ENCODE measurements at regions not wholly inside any gene's neighbourhood (a gene's known extent, or its start where the extent isn't known, plus 50 kb on each side); places are given as distances from the start of the nearest gene placed in this dataset.

DNA sequence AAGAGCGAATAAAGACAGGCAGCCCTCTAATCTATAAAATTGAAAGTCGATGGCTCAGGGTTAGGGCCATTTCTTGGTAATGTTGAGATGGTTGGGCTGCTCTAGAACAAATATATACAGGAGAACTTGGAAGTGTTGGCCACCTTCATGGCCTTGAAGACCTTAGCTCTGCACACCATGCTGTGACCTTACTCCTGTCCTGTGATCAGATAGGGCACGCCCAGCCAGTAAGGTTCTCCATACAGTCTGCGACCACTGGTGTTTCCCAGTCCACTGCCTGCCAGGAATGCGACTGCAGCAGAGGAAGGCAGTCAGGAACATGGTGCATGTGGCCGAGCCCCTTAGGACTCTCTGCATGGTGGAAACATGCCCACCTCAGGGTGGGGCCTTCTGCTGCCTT lies 73.2 kb upstream of the PSMA6 start:
- intact Hi-C loops (cut with micrococcal nuclease) = loop anchor here (5.0 kb wide), 2 partner anchors 77 to 193 kb away; no protein-coding TSS in a partner anchor
- DNase-seq = no peak

DNA sequence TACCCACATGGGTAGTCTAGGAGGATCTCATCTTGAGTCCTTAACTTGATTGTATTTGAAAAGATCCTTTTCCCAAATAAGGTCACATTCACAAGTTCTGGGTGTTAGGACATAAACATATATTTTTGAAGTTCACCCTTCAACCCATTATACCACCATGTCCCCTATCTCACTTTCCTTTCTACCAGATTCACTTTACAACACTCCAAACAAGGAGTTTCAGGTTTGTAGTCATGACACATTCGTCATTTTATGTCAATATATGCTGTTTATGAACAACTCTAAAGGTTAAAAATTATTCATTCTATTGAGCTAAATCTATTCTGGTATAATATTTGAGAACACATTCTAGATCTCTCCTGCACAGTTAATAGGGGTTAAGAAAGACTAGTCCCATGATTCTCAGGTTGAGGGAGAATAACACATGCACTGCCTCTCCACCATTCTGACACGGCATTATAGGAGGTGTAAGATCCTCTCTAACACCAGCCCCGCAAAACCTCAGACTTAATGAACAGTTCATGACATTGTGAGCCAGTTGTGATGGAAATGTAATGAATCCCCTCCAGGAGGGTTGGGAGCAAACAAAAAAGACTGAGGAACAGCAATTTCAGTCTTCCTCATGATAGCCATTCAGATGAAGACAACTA lies 72.0 kb upstream of the PSMA6 start:
- no peak for DNase-seq
- TF ChIP-seq, protein P1, sequence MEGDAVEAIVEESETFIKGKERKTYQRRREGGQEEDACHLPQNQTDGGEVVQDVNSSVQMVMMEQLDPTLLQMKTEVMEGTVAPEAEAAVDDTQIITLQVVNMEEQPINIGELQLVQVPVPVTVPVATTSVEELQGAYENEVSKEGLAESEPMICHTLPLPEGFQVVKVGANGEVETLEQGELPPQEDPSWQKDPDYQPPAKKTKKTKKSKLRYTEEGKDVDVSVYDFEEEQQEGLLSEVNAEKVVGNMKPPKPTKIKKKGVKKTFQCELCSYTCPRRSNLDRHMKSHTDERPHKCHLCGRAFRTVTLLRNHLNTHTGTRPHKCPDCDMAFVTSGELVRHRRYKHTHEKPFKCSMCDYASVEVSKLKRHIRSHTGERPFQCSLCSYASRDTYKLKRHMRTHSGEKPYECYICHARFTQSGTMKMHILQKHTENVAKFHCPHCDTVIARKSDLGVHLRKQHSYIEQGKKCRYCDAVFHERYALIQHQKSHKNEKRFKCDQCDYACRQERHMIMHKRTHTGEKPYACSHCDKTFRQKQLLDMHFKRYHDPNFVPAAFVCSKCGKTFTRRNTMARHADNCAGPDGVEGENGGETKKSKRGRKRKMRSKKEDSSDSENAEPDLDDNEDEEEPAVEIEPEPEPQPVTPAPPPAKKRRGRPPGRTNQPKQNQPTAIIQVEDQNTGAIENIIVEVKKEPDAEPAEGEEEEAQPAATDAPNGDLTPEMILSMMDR (IDR thresholded peaks at IDR 0.05; ENCODE audit: borderline replicate concordance) = no peak
- Histone ChIP-seq H3K4me3 (no peak overlapping the region), H3K9me3 (replicated peaks) (no peaks in the 10 kb centered on the region), H3K36me3 (no peaks in the 10 kb centered on the region), H3K27me3 (ENCODE audit: low read depth) (no peaks in the 10 kb centered on the region), H3K4me1 (peaks cover 23% of the 10 kb centered on the region), H3K27ac (replicated peaks) (no peak overlapping the region)
- intact Hi-C loops (cut with micrococcal nuclease) = no loop called here

More for the DNA sequence above, 73.2 kb upstream of the PSMA6 start:
- Histone ChIP-seq H3K27ac (replicated peaks) (no peak overlapping the region), H3K36me3 (no peaks in the 10 kb centered on the region), H3K4me3 (no peak overlapping the region), H3K9me3 (replicated peaks) (no peaks in the 10 kb centered on the region), H3K4me1 (peaks cover 13% of the 10 kb centered on the region), H3K27me3 (ENCODE audit: low read depth) (no peaks in the 10 kb centered on the region)
- TF ChIP-seq, protein P1 (IDR thresholded peaks at IDR 0.05; ENCODE audit: borderline replicate concordance) = no peak

DNA sequence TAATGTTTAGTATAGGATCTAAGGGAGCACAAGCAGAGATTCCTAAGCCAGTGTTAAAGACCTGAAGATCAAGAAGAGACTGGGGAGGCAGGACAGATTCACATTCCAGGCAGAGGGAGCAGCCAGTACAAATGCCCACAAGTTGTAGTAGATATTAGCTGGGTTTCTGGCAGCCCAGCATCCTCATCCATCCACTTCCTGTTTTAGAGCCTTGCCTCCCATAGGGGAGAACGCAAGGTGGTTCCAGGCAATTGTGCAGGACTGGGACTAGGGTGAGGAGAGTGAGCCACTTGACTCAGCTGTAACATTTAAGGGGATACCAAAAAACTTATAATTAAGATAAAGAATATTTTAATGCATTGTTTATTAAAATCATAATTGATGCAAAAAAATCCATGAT lies 71.3 kb upstream of the PSMA6 start:
- Histone ChIP-seq H3K27ac (replicated peaks) (no peak overlapping the region), H3K36me3 (no peaks in the 10 kb centered on the region), H3K4me3 (no peak overlapping the region), H3K9me3 (replicated peaks) (no peaks in the 10 kb centered on the region), H3K27me3 (ENCODE audit: low read depth) (no peaks in the 10 kb centered on the region), H3K4me1 (peaks cover 28% of the 10 kb centered on the region)
- DNase-seq = no peak
- intact Hi-C loops (cut with micrococcal nuclease) = no loop called here
- TF ChIP-seq, protein P1 (IDR thresholded peaks at IDR 0.05; ENCODE audit: borderline replicate concordance) = no peak

DNA sequence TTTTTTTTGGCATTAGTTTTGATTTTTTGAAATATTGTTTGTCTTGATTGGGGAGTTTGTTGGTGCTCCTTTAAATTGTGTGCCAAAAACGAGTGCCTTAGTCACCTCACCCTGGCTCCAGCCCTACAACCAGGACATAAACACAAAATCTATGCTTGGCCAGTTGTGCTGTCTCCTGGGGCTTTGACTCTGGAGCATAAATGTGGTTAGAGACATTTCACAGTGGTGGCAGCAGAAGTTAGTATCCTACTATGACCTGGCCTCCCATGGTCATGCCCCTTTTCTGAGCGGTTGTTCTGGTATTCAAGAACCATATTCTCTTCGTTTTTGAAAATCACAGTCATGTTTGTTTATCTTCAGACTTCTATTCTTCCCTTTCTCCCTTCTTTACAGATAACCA lies 70.7 kb upstream of the PSMA6 start:
- no peak for DNase-seq
- Histone ChIP-seq H3K4me1 (peaks cover 28% of the 10 kb centered on the region), H3K27ac (replicated peaks) (no peak overlapping the region), H3K9me3 (replicated peaks) (no peaks in the 10 kb centered on the region), H3K27me3 (ENCODE audit: low read depth) (no peaks in the 10 kb centered on the region), H3K4me3 (no peak overlapping the region), H3K36me3 (no peaks in the 10 kb centered on the region)
- TF ChIP-seq, protein P1 (IDR thresholded peaks at IDR 0.05; ENCODE audit: borderline replicate concordance) = no peak
- intact Hi-C loops (cut with micrococcal nuclease) = no loop called here

DNA sequence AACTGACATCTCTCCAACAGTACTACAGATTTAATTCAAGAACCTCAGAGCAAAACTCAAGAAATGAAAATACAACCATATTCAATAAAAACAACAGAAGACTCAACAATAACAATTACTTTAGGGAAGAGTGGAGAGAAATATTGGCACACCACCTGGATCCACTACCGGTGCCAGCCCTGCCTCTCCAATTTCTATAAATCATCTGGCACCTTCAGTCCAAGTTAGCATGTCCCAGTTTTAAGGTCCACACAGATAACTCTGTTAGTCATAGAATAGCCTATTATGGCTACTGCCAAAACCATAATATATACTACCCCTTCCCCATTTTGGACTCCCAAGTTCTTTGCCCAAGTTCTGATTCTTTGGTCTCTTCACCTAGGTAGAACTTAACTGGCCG lies 69.9 kb upstream of the PSMA6 start:
- Histone ChIP-seq H3K9me3 (replicated peaks) (no peaks in the 10 kb centered on the region), H3K36me3 (no peaks in the 10 kb centered on the region), H3K27ac (replicated peaks) (no peak overlapping the region), H3K4me3 (no peak overlapping the region), H3K4me1 (peaks cover 28% of the 10 kb centered on the region), H3K27me3 (ENCODE audit: low read depth) (no peaks in the 10 kb centered on the region)
- DNase-seq = no peak
- intact Hi-C loops (cut with micrococcal nuclease) = no loop called here
- TF ChIP-seq, protein P1 (IDR thresholded peaks at IDR 0.05; ENCODE audit: borderline replicate concordance) = no peak

All from left ventricle myocardium inferior (tissue), 1 donor.